Forelimb muscle (tissue), 1 donor: ENCODE measurements at regions not wholly inside any gene's neighbourhood (a gene's known extent, or its start where the extent isn't known, plus 50 kb on each side); places are given as distances from the start of the nearest gene placed in this dataset.
A peak's percentile ranks its signal among the peaks of the same experiment; 100 is the strongest.

Experiments
- DNase-seq: peaks from one replicate; pipeline ENCODE4 v3.0.0-alpha.2; 2013; ENCODE audit warnings: low read depth

DNA sequence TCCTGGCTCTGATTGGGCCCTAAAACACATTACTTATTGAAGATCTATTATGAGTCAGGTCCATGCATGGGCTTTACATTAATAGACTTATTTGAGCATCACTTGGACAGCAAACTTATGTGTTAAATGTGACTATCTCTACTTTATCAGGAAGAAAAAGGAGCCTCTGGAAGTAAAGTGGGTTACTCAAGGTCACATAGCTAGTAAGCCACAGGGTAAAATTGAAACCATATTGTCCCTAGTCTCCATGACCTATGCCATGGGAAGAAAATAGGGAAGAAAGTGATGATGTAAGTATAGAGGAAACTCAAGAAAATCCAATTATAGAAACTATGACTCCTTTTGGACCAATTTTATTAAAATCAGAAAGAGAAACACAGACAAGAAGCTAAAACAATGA, 555.3 kb downstream of the NUF2 start:
- DNase-seq, result no peak

DNA sequence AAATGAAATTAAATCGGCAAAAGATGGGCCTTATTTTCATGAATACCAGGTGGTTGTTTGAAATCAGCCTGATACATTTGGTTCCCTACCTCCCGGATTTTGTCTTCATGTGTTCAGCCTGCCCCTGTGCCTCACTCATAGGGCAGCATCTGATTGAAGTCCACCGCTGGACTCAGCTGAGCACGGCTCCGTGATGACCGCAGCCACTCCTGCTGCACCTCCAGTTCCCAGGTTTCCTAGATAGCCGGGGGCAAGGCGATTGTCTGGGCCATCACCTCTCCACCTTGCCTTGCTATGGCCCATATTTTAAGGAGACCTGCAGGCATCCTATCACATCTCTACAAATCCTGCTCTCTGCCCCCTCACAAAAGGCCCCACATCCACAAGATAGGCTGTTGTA, 563.8 kb downstream of the NUF2 start:
- DNase-seq, result no peak

DNA sequence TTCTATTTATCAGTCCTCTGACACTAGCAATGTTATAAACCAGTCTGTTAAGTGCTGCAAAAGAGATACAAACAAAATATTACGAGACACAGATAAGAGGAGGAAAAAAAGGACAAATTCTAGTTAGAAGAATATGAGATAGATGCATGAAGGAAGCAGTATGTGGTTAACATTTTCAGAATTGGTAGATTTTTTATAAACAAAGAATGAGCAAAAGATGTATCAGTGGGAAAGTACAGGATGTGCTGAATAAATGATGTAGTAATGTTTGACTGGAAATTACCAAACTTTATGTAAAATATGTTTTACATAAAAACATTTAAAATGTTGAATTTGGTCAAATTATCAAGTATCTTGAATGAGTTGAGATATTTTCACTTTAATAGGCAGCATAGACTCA, 574.2 kb downstream of the NUF2 start:
- no peak for DNase-seq

DNA sequence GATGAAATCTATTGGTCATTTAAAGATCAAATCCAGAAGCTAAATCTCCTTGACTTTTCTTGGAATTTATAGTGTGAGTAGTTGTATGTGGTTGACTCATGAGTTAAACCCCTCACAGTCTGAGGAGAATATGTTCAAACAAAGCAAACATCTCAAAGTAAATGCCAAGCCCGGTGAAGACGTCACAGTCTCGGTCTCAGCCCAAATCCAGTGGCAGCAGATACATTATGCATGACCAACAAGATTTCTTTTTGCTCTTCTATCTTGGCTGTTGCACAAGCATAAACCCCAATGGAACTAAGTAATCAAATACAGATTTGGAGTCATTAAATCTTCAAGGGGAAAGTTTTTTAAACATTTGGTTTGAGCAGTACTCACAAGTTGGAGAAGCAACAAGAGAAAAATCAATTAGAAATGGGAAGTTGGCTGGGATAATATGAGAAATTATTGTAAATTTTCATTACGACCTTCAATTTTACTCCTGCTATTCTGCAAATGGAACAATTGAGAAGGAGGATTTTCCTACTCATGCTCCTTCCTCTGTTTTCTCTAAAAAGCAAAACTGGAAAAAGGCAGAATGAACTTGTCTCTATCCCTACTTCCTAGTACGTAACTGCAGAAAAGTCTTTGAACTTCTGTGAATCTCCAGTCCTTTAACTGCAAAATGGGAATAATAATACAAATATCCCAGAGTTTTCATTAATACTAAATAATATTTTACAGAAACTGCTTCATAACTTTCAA, 575.8 kb downstream of the NUF2 start:
- DNase-seq, result peak; percentile 29

- no peak for DNase-seq
These were observed 584.5 kb downstream of the NUF2 start for GRCh38 chr1:163906283-163906682.

- no peak for DNase-seq
These were observed 590.6 kb downstream of the NUF2 start for GRCh38 chr1:163912170-163912884.

DNA sequence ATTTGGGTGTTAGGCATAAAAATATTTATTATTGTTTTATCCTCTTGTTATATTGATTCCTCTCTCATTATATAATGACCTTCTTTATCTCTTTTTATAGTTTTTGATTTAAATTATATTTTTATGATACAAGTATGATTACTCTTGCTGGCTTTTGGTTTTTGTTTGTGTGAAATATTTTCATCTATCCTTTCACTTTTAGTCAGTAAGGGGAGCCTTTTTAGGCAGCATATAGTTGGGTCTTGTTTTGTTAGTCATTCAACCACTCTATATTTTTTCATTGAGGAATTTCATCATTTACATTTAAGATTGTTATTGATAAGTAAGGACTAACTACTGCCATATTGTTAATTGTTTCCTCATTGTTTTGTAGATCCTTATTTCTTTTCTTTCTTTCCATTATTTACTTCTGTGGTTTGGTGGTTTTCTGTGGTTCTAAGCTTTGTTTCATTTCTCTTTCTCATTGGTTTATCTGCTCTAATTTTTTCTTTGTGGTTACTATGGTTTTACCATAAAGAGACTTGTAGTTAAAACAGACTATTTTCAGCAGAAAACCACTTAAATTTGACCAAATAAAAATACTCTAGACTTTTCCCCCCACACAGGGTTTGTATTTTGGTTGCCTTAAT, 593.1 kb downstream of the NUF2 start:
- DNase-seq, result no peak

- no peak for DNase-seq
These were observed 601.0 kb downstream of the NUF2 start for GRCh38 chr1:163922743-163923201.

DNA sequence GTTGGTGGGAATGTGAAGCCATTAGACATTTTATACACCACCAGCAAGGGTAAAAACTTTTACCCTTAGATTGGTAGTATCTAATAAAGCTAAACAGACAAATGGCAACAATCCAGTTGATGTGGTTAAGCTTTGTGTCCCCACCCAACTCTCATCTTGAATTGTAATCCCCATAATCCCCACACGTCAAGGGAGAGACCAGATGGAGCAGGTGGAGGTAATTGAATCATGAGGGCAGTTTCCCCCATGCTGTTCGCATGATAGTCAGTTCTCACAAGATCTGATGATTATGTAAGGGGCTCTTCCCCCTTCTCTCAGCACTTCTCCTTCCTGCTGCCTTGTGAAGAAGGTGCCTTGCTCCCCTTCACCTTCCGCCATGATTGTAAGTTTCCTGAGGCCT, 602.3 kb downstream of the NUF2 start:
- no peak for DNase-seq

DNA sequence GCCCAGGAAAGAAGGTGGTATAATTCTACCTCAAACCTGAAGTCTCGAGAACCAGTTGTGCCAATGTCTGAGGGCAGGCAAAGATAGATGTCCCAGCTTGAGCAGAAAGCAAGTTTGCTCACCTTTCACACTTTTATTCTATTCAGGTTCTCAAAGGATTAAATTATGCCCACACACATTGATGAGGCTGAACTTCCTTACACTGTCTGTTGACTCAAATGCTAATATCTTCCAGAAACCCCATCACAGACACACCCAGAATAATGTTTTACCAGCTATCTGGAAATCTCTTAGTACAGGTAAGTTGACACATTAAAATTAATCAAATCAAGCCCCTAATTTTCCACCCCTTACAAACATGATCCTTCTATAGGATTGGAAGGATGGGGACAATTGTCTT, 605.7 kb downstream of the NUF2 start:
- no peak for DNase-seq

DNA sequence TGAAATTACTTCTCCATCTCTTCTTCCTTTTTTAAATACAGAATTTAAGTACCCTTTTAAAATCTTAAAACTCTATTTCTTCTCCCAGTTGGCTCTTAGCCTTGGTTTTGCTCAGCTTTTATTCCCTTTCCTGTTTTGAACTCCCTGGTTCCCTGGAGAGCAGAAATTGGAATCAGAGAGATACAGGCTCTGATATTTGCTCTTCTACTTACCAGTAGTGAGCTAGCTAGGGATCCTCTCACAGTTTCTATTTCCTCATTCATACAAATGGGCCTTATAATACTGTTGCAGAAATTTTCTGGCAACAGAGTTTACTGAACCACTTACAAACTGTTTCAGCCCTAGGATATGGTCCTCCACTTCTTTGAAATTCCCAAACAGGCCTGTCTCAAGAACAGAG, 606.3 kb downstream of the NUF2 start:
- peak; percentile 8 for DNase-seq

DNA sequence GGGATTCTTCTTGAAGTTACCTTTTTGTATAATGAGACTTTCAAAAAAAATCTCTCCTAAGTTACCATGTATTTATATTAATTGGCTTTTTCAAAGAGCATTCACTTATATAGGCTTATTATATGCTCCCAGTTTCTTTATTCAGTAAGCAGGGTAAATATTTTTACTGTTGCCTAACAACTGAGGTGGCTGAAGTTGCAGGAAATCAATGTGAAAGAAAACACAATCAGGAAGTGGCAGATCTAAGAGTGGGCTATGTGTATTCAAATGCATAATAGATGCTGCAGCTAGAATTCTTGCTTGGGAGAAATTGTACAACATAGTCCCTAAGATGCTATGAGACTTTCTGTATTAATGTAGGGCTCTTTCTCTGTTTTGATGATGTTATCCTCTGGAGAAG, 606.9 kb downstream of the NUF2 start:
- DNase-seq, result peak; percentile 14

DNA sequence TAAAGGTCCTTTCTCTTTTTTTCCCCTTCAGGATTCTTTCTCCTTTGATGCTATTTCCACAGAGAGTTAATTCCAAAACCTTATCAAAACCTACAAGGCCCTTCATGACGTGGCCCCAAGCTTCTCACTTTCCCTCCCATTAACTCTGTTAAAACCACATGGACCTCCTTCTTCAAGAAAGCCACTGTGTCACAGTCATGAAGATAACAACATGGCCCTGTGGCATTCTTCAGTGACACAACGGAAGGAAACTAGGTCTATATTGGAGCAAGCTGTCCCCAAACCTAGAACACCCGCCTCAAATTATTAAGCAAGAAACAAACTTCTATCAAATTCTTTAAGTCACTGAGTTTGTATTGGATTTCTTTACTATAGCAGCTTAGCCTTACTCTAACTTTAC, 611.1 kb downstream of the NUF2 start:
- no peak for DNase-seq

DNA sequence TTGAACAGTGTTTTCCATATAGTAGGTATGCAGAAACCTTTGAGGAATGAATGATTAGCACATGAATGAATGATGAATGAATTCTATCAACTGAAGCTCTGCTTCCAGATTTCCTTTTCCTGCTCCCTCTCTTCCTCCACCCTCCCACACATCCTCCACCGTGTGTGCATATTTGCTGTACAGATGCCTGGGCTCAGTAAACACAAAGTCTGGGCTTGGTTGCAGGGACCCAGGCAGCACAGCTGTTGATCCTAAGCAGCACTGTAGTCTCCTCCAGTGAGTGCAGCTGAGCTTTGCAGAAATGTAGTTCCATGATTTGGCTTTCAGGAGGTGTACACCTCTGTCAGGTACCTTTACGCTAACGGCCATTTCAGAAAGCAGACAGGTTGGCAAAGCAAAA, 611.7 kb downstream of the NUF2 start:
- no peak for DNase-seq

DNA sequence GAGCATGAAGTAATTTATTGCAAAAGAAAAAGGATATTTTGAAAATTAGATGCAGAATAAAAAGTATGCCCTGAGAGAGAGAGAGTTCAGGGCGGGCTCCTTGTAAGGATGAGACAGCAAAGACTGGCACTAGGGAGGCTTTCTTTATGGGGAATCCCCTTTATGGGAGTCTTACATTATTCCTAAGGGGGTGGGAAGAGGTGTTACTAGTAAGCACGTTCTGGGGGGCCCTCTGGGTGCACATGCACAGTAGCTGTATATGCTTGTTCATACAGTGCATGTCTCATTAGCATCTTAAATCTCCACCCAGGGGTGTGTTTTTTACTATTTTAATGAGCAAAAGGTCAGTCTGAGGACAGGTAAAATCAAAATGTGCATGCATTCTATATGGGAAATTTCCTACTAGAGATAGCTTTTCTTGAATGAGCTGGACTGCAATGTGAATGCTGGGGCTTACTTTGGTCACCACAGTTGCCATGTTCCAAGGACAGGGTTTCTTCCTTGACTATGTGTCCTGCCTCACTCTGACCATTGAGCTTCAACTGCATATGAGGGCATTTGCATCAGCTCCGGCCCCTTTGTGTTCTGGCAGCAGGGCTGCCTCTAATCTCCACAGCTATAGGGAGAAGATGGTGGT, 614.1 kb downstream of the NUF2 start:
- no peak for DNase-seq

GRCh38 chr1:163959622-163960021, 599.4 kb upstream of the PBX1 start:
- DNase-seq, result no peak

DNA sequence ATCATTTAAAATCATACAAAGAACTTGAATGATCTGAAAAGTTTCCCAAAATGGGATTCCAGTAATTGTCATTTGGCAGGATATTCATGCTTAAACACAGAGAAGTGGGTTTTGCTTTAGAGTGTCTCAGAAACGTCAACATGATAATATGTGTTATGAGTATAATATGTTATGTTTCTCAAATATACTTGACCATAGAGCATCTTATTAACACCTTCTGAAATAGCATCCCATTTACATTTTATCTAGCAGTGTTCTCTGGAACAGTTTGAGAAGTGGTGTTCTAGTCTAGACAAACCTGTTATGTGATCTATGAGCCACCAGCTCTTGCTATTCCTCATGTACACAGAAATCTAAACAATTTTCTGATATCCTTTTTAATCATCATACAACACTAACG, 588.8 kb upstream of the PBX1 start:
- DNase-seq, result no peak

DNA sequence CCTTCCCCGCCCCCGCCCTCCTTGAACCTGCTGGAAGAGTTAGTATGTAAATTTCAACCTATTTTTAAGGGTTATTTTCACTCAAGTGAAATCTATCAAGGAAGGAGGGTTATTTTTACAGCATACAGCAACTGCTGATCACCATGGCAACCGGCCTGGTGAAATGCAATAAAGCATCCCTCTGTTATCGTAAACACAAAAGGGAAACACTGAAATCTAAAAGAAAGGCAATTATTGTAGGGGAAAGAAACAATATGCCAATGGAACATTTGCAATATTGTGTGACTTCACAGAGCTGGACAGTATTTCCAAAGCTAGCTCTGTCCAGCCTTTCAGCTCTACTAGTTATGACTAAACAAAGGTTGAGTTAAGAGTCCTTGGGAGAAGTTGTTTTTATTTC, 588.3 kb upstream of the PBX1 start:
- no peak for DNase-seq

- DNase-seq, result no peak
These were observed 585.4 kb upstream of the PBX1 start for GRCh38 chr1:163973586-163973985.

GRCh38 chr1:163974120-163974519, 584.9 kb upstream of the PBX1 start:
- no peak for DNase-seq

GRCh38 chr1:163980394-163980793, 578.6 kb upstream of the PBX1 start:
- no peak for DNase-seq

DNA sequence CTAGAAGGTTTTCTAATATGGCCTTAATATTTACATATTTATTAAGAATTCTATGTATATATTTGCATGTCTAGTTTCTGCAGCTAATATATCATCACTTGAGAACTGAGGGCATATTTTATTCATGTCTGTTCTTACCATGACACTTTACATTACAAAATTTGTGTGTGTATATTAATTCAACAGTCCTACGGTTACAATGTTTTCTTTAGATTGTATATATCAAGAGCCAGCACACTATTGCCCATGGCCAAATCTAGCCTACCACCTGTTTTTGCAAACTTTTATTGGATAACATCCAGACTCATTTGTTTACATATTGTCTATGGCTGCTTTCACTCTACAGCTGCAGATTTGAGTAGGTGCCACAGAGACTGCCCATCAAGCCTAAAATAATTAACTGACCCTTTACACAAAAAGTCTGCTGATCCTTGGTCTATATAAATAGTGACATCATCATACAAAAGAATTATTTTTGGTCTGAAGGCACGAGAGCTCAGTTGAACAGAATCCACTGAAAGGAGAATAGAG, 577.4 kb upstream of the PBX1 start:
- no peak for DNase-seq
